ENCODE measurements at regions not wholly inside any gene's neighbourhood (a gene's known extent, or its start where the extent isn't known, plus 50 kb on each side); places are given as distances from the start of the nearest gene placed in this dataset.

- TF ChIP-seq CTCF (IDR thresholded peaks at IDR 0.05) (no peak), POLR2AphosphoS5 (IDR thresholded peaks at IDR 0.05) (no peak), POLR2A (IDR thresholded peaks at IDR 0.05) (no peak)
- H3K36me3 ChIP-seq, result no peaks in the 10 kb centered on the region
- intact Hi-C loops (cut with DNase I), result no loop called here
These were observed 621.1 kb upstream of the CDH18 start for GRCh38 chr5:20609126-20609525.

GRCh38 chr5:20608567-20608966, 620.6 kb upstream of the CDH18 start:
- intact Hi-C loops (cut with DNase I), result no loop called here

More at GRCh38 chr5:20609126-20609525, 621.1 kb upstream of the CDH18 start:
- DNase-seq (ENCODE audit: low spot score), result no peak
- Histone ChIP-seq H3K9me3 (no peaks in the 10 kb centered on the region), H3K4me3 (no peak overlapping the region), H3K27me3 (replicated peaks; ENCODE audit: insufficient read depth) (no peaks in the 10 kb centered on the region), H3K27ac (no peak overlapping the region), H3K4me1 (replicated peaks) (no peaks in the 10 kb centered on the region)
- 95% methylated on average over 1 of the region's 1 CpG for WGBS

GRCh38 chr5:20605732-20606525, 617.9 kb upstream of the CDH18 start:
- H3K36me3 ChIP-seq, result no peaks in the 10 kb centered on the region
- TF ChIP-seq POLR2AphosphoS5 (IDR thresholded peaks at IDR 0.05), result no peak
- TF ChIP-seq POLR2A (IDR thresholded peaks at IDR 0.05), result no peak
- TF ChIP-seq CTCF (IDR thresholded peaks at IDR 0.05), result no peak
- no peaks in the 10 kb centered on the region for H3K9me3 ChIP-seq
- WGBS, result 75% methylated on average over 3 of the region's 3 CpGs
- DNase-seq (ENCODE audit: low spot score), result no peak
- no peak overlapping the region for H3K27ac ChIP-seq
- no peak overlapping the region for H3K4me3 ChIP-seq
- intact Hi-C loops (cut with DNase I), result no loop called here
- no peaks in the 10 kb centered on the region for H3K27me3 ChIP-seq (replicated peaks; ENCODE audit: insufficient read depth)
- H3K4me1 ChIP-seq (replicated peaks), result no peaks in the 10 kb centered on the region

More at GRCh38 chr5:20608567-20608966, 620.6 kb upstream of the CDH18 start:
- DNase-seq (ENCODE audit: low spot score), result no peak
- Histone ChIP-seq H3K27ac (no peak overlapping the region), H3K36me3 (no peaks in the 10 kb centered on the region), H3K4me1 (replicated peaks) (no peaks in the 10 kb centered on the region), H3K9me3 (no peaks in the 10 kb centered on the region), H3K27me3 (replicated peaks; ENCODE audit: insufficient read depth) (no peaks in the 10 kb centered on the region), H3K4me3 (no peak overlapping the region)
- TF ChIP-seq POLR2AphosphoS5 (IDR thresholded peaks at IDR 0.05), result no peak
- TF ChIP-seq POLR2A (IDR thresholded peaks at IDR 0.05), result no peak
- TF ChIP-seq CTCF (IDR thresholded peaks at IDR 0.05), result no peak

- no peaks in the 10 kb centered on the region for H3K36me3 ChIP-seq
- H3K9me3 ChIP-seq, result no peaks in the 10 kb centered on the region
- H3K27me3 ChIP-seq (replicated peaks; ENCODE audit: insufficient read depth), result no peaks in the 10 kb centered on the region
- 81% methylated on average over 8 of the region's 8 CpGs for WGBS
- H3K4me3 ChIP-seq, result no peak overlapping the region
- no peak overlapping the region for H3K27ac ChIP-seq
- no peak for DNase-seq (ENCODE audit: low spot score)
- TF ChIP-seq POLR2A (IDR thresholded peaks at IDR 0.05), result no peak
- TF ChIP-seq CTCF (IDR thresholded peaks at IDR 0.05), result no peak
- no peak for TF ChIP-seq POLR2AphosphoS5 (IDR thresholded peaks at IDR 0.05)
- no peaks in the 10 kb centered on the region for H3K4me1 ChIP-seq (replicated peaks)
- intact Hi-C loops (cut with DNase I), result no loop called here
These were observed 617.0 kb upstream of the CDH18 start for GRCh38 chr5:20604992-20605391.

GRCh38 chr5:20601678-20602100, 613.7 kb upstream of the CDH18 start:
- Histone ChIP-seq H3K27me3 (replicated peaks; ENCODE audit: insufficient read depth) (no peaks in the 10 kb centered on the region), H3K9me3 (no peaks in the 10 kb centered on the region), H3K4me1 (replicated peaks) (no peaks in the 10 kb centered on the region), H3K4me3 (no peak overlapping the region), H3K27ac (no peak overlapping the region), H3K36me3 (no peaks in the 10 kb centered on the region)
- intact Hi-C loops (cut with DNase I), result no loop called here
- 80% methylated on average over 3 of the region's 4 CpGs for WGBS
- DNase-seq (ENCODE audit: low spot score), result no peak
- TF ChIP-seq POLR2A (IDR thresholded peaks at IDR 0.05) (no peak), POLR2AphosphoS5 (IDR thresholded peaks at IDR 0.05) (no peak), CTCF (IDR thresholded peaks at IDR 0.05) (no peak)
